ENCODE measurements at regions not wholly inside any gene's neighbourhood (a gene's known extent, or its start where the extent isn't known, plus 50 kb on each side); places are given as distances from the start of the nearest gene placed in this dataset.

GRCh38 chrX:81054904-81055303, 146.8 kb downstream of the HMGN5 start:
- ChIA-PET POLR2A (no interaction called here), CTCF (no interaction called here)
- no peaks in the 10 kb centered on the region for H3K4me1 Mint-ChIP-seq
- no peak overlapping the region for H3K4me3 ChIP-seq (ENCODE audit: low read length)
- no peak for DNase-seq
- H3K4me1 ChIP-seq (ENCODE audit: insufficient read depth, low read length), result no peaks in the 10 kb centered on the region
- peak overlapping the region in 1 of 8 donors; percentile 68 for H3K27ac Mint-ChIP-seq
- no peaks in the 10 kb centered on the region for H3K27me3 ChIP-seq (ENCODE audit: insufficient read depth, low read length, poor library complexity, severe bottlenecking)
- H3K27ac ChIP-seq (ENCODE audit: low read depth, low read length), result no peak overlapping the region
- H3K36me3 Mint-ChIP-seq, result no peaks in the 10 kb centered on the region
- H3K9me3 Mint-ChIP-seq, result peaks cover 0 to 3% (median 0%) of the 10 kb centered on the region in 5 donors
- H3K9me3 ChIP-seq (ENCODE audit: low read length), result no peaks in the 10 kb centered on the region
- H3K4me3 Mint-ChIP-seq, result no peak overlapping the region
- peaks cover 0 to 3% of the 10 kb centered on the region in 2 donors for H3K27me3 Mint-ChIP-seq
- no peaks in the 10 kb centered on the region for H3K36me3 ChIP-seq (ENCODE audit: insufficient read depth, low read length)

- Mint-ChIP-seq H3K9me3 (peaks cover 0 to 14% (median 7%) of the 10 kb centered on the region in 5 donors), H3K27ac (no peak overlapping the region), H3K36me3 (no peaks in the 10 kb centered on the region), H3K4me3 (no peak overlapping the region), H3K27me3 (peaks cover 0 to 2% of the 10 kb centered on the region in 2 donors), H3K4me1 (no peaks in the 10 kb centered on the region)
- no peaks in the 10 kb centered on the region for H3K36me3 ChIP-seq (ENCODE audit: insufficient read depth, low read length)
- CTCF ChIA-PET, result no interaction called here
- no peaks in the 10 kb centered on the region for H3K9me3 ChIP-seq (ENCODE audit: low read length)
- no peak overlapping the region for H3K4me3 ChIP-seq (ENCODE audit: low read length)
- no peaks in the 10 kb centered on the region for H3K4me1 ChIP-seq (ENCODE audit: insufficient read depth, low read length)
- no peaks in the 10 kb centered on the region for H3K27me3 ChIP-seq (ENCODE audit: insufficient read depth, low read length, poor library complexity, severe bottlenecking)
- H3K27ac ChIP-seq (ENCODE audit: low read depth, low read length), result no peak overlapping the region
- DNase-seq, result no peak
- POLR2A ChIA-PET, result no interaction called here
These were observed 180.2 kb downstream of the HMGN5 start for GRCh38 chrX:81021478-81021877.

GRCh38 chrX:81003491-81004185, 194.0 kb upstream of the BRWD3 start:
- POLR2A ChIA-PET, result no interaction called here
- no peaks in the 10 kb centered on the region for H3K36me3 ChIP-seq (ENCODE audit: insufficient read depth, low read length)
- CTCF ChIA-PET, result no interaction called here

GRCh38 chrX:80984118-80984517, 174.4 kb upstream of the BRWD3 start:
- H3K27me3 Mint-ChIP-seq, result peaks cover 0 to 4% of the 10 kb centered on the region in 2 donors
- H3K36me3 ChIP-seq (ENCODE audit: insufficient read depth, low read length), result no peaks in the 10 kb centered on the region
- H3K27me3 ChIP-seq (ENCODE audit: insufficient read depth, low read length, poor library complexity, severe bottlenecking), result no peaks in the 10 kb centered on the region
- ChIA-PET CTCF (no interaction called here), POLR2A (no interaction called here)
- no peak overlapping the region for H3K4me3 ChIP-seq (ENCODE audit: low read length)
- no peaks in the 10 kb centered on the region for H3K4me1 ChIP-seq (ENCODE audit: insufficient read depth, low read length)
- no peaks in the 10 kb centered on the region for H3K4me1 Mint-ChIP-seq
- DNase-seq, result no peak
- no peak overlapping the region for H3K27ac ChIP-seq (ENCODE audit: low read depth, low read length)
- peaks cover 0 to 4% (median 0%) of the 10 kb centered on the region in 3 donors for H3K36me3 Mint-ChIP-seq
- peaks cover 0 to 11% (median 3%) of the 10 kb centered on the region in 5 donors for H3K9me3 Mint-ChIP-seq
- no peaks in the 10 kb centered on the region for H3K9me3 ChIP-seq (ENCODE audit: low read length)
- H3K4me3 Mint-ChIP-seq, result no peak overlapping the region
- H3K27ac Mint-ChIP-seq, result no peak overlapping the region

More at GRCh38 chrX:81003491-81004185, 194.0 kb upstream of the BRWD3 start:
- Histone ChIP-seq H3K4me1 (ENCODE audit: insufficient read depth, low read length) (no peaks in the 10 kb centered on the region), H3K27ac (ENCODE audit: low read depth, low read length) (no peak overlapping the region), H3K9me3 (ENCODE audit: low read length) (no peaks in the 10 kb centered on the region), H3K27me3 (ENCODE audit: insufficient read depth, low read length, poor library complexity, severe bottlenecking) (no peaks in the 10 kb centered on the region), H3K4me3 (ENCODE audit: low read length) (no peak overlapping the region)
- Mint-ChIP-seq H3K4me1 (no peaks in the 10 kb centered on the region), H3K27ac (no peak overlapping the region), H3K27me3 (no peaks in the 10 kb centered on the region), H3K9me3 (peaks cover 0 to 2% (median 0%) of the 10 kb centered on the region in 5 donors), H3K4me3 (no peak overlapping the region), H3K36me3 (no peaks in the 10 kb centered on the region)
- no peak for DNase-seq

All from CD8-positive, alpha-beta memory T cell (primary cell).